BE2C (cell line): ENCODE measurements at regions not wholly inside any gene's neighbourhood (a gene's known extent, or its start where the extent isn't known, plus 50 kb on each side); places are given as distances from the start of the nearest gene placed in this dataset.

Experiments
- DNase-seq: peaks from one replicate; pipeline ENCODE4 v3.0.0-alpha.2; 2020
- H3K27me3 ChIP-seq: fragments of 250-450 bp; sonication (Bioruptor Pico); 2 replicates; pipeline ENCODE4 v1.5.1; 2020; ENCODE audit warnings: mild to moderate bottlenecking
- H3K36me3 ChIP-seq: fragments of 250-450 bp; sonication (Bioruptor Pico); 2 replicates; pipeline ENCODE4 v1.5.1; 2020; ENCODE audit warnings: mild to moderate bottlenecking
- H3K4me1 ChIP-seq: fragments of 250-450 bp; sonication (Bioruptor Pico); 2 replicates; pipeline ENCODE4 v1.5.1; 2020
- H3K4me3 ChIP-seq: 2 replicates; pipeline ENCODE4 v1.5.1; 2011; ENCODE audit warnings: low read depth, low read length
- H3K9me3 ChIP-seq: fragments of 250-450 bp; sonication (Bioruptor Pico); 2 replicates; pipeline ENCODE4 v1.5.1; 2020
- TF ChIP-seq, protein P1 (sequence below): IDR thresholded peaks from 2 replicates; pipeline ENCODE4 v1.5.1; 2012; ENCODE audit warnings: mild to moderate bottlenecking, low read depth, low read length

DNA sequence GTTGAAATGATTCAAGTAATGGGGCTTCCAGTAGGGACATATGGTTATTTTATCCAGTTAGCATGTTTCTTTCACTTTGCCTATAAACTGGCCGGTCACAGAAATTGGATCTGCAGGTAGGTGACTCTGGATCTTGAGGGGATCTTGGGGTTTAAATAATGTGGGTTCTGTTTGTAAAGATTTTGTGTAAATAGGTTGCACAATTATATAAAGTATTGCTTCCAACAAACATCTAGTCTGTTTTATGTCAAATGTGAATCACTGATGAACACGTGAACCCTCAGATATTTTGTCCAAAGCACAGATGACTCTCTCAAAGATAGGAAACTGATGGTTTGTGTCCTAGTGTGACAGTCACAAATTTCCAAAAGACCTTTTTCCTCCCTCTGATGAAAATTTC, 98.4 kb downstream of the ZIC5 start:
- H3K4me1 ChIP-seq, result no peaks in the 10 kb centered on the region
- H3K4me3 ChIP-seq, result no peak overlapping the region
- TF ChIP-seq, protein P1, sequence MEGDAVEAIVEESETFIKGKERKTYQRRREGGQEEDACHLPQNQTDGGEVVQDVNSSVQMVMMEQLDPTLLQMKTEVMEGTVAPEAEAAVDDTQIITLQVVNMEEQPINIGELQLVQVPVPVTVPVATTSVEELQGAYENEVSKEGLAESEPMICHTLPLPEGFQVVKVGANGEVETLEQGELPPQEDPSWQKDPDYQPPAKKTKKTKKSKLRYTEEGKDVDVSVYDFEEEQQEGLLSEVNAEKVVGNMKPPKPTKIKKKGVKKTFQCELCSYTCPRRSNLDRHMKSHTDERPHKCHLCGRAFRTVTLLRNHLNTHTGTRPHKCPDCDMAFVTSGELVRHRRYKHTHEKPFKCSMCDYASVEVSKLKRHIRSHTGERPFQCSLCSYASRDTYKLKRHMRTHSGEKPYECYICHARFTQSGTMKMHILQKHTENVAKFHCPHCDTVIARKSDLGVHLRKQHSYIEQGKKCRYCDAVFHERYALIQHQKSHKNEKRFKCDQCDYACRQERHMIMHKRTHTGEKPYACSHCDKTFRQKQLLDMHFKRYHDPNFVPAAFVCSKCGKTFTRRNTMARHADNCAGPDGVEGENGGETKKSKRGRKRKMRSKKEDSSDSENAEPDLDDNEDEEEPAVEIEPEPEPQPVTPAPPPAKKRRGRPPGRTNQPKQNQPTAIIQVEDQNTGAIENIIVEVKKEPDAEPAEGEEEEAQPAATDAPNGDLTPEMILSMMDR, result no peak
- no peaks in the 10 kb centered on the region for H3K9me3 ChIP-seq
- no peaks in the 10 kb centered on the region for H3K36me3 ChIP-seq
- H3K27me3 ChIP-seq, result peaks cover 13% of the 10 kb centered on the region
- no peak for DNase-seq

DNA sequence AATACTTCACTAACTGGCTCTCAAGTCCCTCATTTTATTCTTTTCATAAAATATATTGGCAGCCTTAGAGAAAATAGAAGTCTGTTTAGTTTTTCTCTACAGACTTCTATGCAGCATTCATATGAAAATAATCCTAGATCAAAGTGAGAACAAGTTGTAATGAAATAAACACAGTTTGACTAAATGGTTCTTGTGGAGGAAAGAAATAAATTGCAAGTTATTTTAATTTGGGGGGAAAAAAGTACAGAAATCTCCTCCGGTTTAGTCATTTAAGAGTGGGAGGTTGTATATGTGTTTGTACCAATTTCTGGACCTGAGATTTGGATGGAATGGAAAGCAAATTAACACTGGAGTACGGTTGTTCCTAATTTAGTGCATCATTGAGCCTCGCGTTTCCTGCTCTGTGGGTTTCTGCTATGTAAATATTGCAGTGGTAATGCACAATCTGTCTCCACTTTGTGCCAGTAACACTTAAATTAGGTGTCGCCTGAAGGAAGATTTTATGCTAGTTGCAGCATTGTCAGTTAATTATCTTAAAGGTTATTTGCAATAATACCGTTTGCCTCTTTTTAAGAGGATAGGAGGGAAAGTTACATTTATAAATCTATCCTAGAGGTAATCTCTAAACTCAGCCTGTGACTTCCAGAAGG, 100.2 kb downstream of the ZIC5 start:
- H3K36me3 ChIP-seq, result no peaks in the 10 kb centered on the region
- no peaks in the 10 kb centered on the region for H3K9me3 ChIP-seq
- H3K4me1 ChIP-seq, result no peaks in the 10 kb centered on the region
- peaks cover 26% of the 10 kb centered on the region for H3K27me3 ChIP-seq
- TF ChIP-seq, protein P1, result no peak
- DNase-seq, result no peak
- no peak overlapping the region for H3K4me3 ChIP-seq

DNA sequence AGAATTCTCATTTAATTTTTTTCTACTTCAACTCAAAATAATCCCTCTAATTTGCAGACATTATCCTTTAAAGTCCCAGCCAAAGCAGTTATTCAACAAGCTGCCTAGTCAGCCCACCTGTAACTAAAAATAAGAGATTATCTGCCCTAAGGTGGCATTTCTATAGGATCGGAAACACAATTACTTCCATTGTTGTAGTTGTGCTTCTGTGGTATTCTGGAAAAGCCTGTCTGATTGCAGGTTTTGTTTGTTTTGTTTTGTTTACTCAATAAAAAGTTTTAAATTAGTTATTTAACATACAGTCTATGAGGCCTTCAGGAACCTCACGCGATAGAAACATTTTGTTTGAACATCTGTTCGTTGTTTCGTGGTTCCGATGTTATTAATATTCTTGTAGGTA, 101.0 kb downstream of the ZIC5 start:
- H3K4me3 ChIP-seq, result no peak overlapping the region
- H3K9me3 ChIP-seq, result no peaks in the 10 kb centered on the region
- peaks cover 27% of the 10 kb centered on the region for H3K27me3 ChIP-seq
- H3K36me3 ChIP-seq, result no peaks in the 10 kb centered on the region
- no peak for DNase-seq
- H3K4me1 ChIP-seq, result no peaks in the 10 kb centered on the region
- TF ChIP-seq, protein P1, result no peak

DNA sequence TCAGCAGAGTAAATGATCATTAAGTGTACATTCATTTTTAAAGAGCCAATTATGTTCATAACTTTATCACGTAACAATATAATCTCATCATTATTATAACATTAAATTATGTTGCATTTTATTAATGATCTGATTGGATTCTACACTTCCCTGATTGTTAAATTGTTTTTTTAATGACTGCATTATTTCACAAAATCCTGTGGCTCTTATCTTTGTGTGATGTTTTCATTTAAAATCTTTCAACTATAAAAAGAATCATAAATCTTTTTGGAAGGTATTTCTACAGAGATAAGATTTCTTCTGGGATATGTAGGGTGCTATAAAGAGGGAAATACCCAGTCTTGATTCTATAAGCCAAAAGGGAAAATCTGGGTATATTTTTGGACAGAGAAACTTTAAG, 101.7 kb downstream of the ZIC5 start:
- Histone ChIP-seq H3K4me1 (no peaks in the 10 kb centered on the region), H3K36me3 (no peaks in the 10 kb centered on the region), H3K4me3 (no peak overlapping the region), H3K9me3 (no peaks in the 10 kb centered on the region), H3K27me3 (peaks cover 34% of the 10 kb centered on the region)
- no peak for DNase-seq
- TF ChIP-seq, protein P1, result no peak

DNA sequence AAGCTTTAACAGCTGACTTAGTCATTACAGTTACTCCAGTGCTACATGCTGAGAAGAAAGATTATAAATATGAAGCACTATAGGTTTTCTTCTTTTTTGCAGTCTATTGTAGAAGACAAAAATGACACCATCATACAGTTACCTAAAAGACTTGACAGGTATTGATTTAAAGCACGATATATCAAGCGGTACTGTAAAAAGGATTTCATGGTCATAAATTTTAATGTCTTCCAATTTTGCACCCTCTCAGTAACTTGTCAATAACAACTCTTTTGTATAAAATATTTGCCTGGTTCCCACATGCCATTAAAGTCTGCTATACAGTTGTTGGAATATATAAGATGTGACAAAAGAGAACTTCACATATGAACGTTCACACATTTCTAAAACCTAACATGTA, 102.8 kb downstream of the ZIC5 start:
- TF ChIP-seq, protein P1, result no peak
- H3K4me3 ChIP-seq, result no peak overlapping the region
- no peaks in the 10 kb centered on the region for H3K9me3 ChIP-seq
- no peaks in the 10 kb centered on the region for H3K36me3 ChIP-seq
- no peak for DNase-seq
- H3K4me1 ChIP-seq, result no peaks in the 10 kb centered on the region
- H3K27me3 ChIP-seq, result peaks cover 34% of the 10 kb centered on the region

DNA sequence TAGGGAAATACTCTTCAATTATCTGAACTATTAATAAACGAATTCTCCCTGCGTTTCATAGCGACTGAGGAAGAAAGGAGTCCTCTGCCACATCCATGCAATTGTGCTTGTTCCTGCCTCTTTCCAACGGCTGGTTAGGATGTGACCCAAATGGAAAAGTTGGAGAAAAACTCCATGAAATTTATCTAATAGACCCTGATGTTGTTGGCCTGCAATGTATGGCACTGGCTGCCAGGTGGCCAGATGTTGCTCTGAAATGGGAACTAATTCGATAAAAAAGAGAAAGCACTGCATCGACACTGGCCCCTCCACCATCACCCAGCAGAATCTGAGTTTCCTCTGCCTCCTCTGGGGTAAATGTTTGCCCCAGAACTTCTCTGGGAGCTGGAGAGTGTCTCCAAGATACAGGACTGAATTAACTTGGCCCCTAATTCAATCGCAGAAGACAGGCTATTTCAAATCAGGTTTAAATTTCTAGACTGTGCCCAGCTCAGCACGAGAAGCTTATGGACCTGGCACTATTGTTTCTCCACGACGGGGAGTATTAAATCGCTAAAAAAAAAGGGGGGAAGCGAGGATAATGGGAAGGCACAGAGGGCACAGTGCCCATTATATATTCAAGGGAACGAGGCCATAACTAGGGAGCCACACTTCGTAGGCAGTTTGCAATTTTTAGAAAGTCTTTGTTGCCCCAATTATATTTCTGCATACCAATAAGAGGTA, 103.9 kb downstream of the ZIC5 start:
- Histone ChIP-seq H3K4me1 (no peaks in the 10 kb centered on the region), H3K9me3 (no peaks in the 10 kb centered on the region), H3K27me3 (peaks cover 34% of the 10 kb centered on the region), H3K4me3 (no peak overlapping the region), H3K36me3 (no peaks in the 10 kb centered on the region)
- peak; percentile 24 for DNase-seq
- TF ChIP-seq, protein P1, result no peak
